WI38 (cell line): ENCODE measurements at regions not wholly inside any gene's neighbourhood (a gene's known extent, or its start where the extent isn't known, plus 50 kb on each side); places are given as distances from the start of the nearest gene placed in this dataset.
"Not testable (repeated sequence)": the region's sequence is repeated elsewhere in the genome, so short reads cannot be mapped to it uniquely, and the experiment has no call there.

Experiments used
- H3K4me3 ChIP-seq: 2 replicates; pipeline ENCODE4 v1.5.1; 2011; ENCODE audit warnings: low read depth, mild to moderate bottlenecking, control low read depth, low read length
- TF ChIP-seq, protein P1 (sequence below): IDR thresholded peaks from 2 replicates; pipeline ENCODE4 v1.5.1; 2012; ENCODE audit warnings: low read depth, mild to moderate bottlenecking, control low read depth, low read length

DNA sequence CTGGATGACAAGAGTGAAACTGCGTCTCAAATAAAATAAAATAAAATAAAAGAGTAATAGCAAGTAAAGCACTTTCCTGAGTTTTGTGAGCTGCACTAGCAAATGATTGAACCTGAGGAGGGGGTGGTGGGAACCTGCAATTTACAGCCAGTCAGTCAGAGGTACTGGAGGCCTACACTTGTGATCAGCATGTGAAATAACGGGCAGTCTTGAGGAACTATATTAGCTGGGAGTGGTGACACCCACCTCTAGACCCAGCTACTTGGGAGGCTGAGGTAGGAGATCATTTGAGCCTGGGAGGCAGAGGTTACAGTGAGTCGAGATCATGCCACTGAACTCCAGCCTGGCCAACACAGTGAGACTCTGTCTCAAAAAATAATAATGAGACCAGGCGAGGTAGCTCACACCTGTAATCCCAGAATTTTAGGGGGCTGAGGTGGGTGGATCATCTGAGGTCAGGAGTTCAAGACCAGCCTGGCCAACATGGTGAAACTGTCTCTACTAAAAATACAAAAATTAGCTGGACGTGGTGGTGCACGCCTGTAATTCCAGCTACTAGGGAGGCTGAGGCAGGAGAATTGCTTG is 537.1 kb upstream of the HTR2C start:
- H3K4me3 ChIP-seq: no peak overlapping the region
- TF ChIP-seq, protein P1, sequence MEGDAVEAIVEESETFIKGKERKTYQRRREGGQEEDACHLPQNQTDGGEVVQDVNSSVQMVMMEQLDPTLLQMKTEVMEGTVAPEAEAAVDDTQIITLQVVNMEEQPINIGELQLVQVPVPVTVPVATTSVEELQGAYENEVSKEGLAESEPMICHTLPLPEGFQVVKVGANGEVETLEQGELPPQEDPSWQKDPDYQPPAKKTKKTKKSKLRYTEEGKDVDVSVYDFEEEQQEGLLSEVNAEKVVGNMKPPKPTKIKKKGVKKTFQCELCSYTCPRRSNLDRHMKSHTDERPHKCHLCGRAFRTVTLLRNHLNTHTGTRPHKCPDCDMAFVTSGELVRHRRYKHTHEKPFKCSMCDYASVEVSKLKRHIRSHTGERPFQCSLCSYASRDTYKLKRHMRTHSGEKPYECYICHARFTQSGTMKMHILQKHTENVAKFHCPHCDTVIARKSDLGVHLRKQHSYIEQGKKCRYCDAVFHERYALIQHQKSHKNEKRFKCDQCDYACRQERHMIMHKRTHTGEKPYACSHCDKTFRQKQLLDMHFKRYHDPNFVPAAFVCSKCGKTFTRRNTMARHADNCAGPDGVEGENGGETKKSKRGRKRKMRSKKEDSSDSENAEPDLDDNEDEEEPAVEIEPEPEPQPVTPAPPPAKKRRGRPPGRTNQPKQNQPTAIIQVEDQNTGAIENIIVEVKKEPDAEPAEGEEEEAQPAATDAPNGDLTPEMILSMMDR: no peak

DNA sequence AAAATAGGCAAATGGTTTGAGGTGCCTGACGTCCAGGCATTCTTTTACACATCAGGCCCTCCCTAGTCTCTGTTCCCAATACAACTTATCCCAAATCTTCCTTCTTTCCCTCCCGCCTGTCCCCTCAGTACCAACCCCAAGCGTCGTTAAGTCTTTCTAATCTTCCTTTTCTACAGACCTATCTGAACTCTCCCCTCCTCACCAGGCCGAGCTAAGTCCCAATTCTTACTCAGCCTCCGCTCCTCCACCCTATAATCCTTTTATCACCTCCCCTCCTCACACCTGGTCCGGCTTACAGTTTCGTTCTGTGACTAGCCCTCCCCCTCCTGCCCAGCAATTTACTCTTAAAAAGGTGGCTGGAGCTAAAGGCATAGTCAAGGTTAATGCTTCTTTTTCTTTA is 542.4 kb upstream of the HTR2C start:
- not testable (repeated sequence) for H3K4me3 ChIP-seq

DNA sequence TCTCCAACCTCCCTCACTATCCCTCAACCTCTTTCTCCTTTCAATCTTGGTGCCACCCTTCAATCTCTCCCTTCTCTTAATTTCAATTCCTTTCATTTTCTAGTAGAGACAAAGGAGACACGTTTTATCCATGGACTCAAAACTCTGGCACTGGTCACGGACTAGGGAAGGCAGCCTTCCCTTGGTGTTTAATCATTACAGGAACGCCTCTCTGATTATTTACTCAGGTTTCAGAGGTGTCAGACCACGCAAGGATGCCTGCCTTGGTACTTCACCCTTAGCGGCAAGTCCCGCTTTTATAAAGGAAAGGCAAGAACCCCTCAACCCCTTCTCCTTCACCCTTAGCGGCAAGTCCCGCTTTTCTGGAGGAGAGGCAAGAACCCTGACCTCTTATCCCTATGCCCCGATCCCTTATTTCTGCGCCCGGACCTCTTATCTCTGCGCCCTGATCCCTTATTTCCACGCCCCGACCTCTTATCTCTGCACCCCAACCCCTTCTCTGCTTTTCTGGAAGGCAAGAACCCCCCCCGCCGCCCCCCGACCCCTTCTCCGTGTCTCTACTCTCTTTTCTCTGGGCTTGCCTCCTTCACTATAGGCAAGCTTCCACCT is 543.1 kb upstream of the HTR2C start:
- not testable (repeated sequence) for H3K4me3 ChIP-seq

DNA sequence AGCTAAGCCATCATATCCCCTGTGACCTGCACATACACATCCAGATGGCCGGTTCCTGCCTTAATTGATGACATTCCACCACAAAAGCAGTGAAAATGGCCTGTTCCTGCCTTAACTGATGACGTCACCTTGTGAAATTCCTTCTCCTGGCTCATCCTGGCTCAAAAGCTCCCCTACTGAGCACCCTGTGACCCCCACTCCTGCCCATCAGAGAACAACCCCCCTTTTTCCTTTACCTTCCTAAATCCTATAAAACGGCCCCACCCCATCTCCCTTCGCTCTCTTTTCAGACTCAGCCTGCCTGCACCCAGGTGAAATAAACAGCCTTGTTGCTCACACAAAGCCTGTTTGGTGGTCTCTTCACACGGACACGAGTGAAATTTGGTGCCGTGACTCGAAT is 543.8 kb upstream of the HTR2C start:
- not testable (repeated sequence) for H3K4me3 ChIP-seq

DNA sequence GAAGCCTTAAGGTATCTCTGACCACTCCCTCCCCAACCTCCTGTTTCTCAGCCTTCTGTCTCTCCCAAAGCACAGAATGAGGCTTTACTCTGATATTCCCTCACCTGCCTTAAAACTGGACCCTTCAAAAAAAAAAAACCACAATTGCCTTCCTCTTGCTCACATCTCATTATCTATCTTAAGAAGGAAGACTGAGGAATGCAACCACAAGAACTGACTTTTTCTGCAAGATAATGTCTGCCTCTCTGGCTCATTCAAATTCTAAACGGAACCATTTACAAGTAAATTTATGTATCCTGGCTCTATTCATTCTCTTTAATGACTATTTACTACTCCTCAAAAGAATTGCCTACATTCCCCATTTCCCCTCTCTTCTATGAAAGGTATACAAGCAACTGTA is 545.5 kb upstream of the HTR2C start:
- no peak overlapping the region for H3K4me3 ChIP-seq
- TF ChIP-seq, protein P1: no peak

DNA sequence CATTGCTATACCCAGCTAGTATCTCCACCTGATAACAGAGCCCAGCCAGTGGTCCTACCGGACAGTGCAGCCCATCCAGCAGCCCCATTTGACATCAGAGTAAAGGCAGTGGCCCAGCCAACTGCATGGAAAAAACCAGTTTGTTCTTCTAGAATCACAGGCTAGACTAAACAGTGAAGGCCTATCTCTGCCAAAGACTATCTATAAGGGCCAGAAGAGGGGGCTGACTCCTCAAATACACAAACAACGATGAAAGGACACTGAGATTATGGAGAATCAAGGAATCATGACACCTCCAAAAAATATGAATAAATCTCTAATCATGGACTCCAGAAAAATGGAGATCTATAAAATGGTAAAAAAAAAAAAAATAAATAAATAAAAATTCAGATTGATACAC is 546.4 kb upstream of the HTR2C start:
- no peak overlapping the region for H3K4me3 ChIP-seq
- TF ChIP-seq, protein P1: no peak

DNA sequence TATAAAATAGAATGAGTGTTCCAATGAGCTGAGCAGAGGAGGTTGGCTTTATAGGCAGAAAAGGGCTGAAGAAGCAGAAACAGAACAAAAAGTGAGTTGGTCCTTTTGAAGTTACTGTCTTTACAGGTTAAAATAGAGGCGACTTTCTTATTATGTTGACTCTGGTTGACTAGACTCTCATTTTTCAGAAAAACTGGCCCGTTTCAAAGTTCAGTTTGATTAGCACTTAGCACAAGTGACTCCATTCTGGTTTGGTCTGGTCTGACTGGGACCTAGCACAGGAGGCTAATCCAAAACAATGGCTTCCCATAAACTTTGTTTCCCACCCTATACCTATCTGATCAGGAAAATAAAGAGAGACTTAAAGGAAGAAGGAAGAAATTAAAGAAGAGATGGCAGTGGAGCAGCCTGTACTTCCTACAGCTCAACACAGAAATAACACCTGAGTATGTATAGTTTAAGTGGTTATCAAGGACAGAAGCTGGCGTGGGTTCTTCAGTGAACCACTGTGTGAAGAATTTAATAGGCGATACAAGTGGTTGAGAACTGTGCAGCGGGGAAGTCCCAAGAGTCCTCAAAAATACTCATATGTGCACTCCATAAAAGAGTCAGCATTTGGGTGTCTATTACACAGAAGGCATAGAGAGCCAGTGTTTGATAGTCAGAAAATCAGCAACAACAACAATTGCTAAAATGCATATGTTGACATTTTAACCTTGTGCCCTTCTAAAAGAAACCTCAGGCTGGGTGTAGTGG is 554.8 kb upstream of the HTR2C start:
- H3K4me3 ChIP-seq: no peak overlapping the region
- TF ChIP-seq, protein P1: no peak

DNA sequence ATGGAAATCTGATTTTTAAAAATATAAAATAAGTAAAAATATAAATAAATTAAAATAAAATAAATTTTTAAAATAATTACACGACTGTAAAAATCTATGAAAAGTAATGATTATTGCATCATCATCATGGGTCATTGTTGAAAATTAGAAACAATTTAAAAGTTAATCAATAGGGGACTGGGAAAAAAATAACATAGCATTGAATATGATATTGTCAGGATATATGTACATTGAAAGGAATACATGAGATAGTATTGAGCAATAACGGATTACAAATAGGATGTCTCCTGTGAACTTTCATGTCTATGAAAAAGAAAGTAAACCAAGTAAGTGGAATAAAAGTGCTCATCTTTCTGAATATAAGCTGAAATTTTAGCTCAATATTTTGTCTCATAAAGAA is 566.8 kb upstream of the HTR2C start:
- no peak overlapping the region for H3K4me3 ChIP-seq
- TF ChIP-seq, protein P1: no peak

DNA sequence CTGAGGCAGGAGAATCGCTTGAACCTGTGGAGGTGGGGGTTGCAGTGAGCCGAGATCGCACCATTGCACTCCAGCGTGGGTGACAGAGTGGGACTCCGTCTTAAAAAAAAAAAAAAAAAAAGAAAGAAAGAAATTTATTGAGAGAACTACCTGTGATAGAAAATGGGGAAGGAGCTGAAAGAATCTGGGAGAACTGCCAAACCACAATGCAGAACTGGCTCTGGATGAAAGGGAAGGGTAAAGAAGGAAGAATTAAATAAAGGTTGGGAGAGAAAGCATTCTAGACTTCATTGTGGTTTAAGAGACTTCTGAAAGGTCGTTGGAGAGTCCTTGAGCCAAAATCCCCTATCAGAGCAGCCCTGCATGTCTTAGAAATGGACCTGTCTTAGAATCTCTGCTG is 567.9 kb upstream of the HTR2C start:
- H3K4me3 ChIP-seq: no peak overlapping the region
- TF ChIP-seq, protein P1: no peak
